ENCODE measurements at regions not wholly inside any gene's neighbourhood (a gene's known extent, or its start where the extent isn't known, plus 50 kb on each side); places are given as distances from the start of the nearest gene placed in this dataset.

DNA sequence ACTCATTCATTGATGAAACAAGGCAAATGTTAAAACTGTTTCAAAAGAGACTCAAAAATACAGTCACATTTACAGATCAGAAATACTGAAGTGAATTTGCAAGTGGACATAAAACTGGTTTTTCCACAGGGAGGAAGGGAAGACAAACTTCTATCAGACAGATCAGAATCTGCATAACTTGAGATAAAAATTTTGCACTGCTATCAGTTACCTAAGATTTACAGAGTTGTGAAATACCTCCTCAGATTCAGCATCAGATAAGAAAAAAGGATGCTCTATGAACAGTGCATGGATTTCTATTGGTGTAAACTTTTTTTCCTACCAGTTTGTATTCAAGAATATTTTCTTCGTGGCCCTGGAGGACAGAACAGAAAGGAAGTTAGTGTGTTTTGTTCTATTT is 575.4 kb downstream of the RWDD3 start (continued):
- TF ChIP-seq, protein P1, sequence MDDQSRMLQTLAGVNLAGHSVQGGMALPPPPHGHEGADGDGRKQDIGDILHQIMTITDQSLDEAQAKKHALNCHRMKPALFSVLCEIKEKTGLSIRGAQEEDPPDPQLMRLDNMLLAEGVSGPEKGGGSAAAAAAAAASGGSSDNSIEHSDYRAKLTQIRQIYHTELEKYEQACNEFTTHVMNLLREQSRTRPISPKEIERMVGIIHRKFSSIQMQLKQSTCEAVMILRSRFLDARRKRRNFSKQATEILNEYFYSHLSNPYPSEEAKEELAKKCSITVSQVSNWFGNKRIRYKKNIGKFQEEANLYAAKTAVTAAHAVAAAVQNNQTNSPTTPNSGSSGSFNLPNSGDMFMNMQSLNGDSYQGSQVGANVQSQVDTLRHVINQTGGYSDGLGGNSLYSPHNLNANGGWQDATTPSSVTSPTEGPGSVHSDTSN (IDR thresholded peaks at IDR 0.05), result no peak
- TF ChIP-seq SMC3 (IDR thresholded peaks at IDR 0.05; ENCODE audit: low read depth, low read length) (no peak), FOXM1 (IDR thresholded peaks at IDR 0.05; ENCODE audit: low read depth) (no peak), EZH2phosphoT487 (IDR thresholded peaks at IDR 0.05; ENCODE audit: borderline replicate concordance, low read depth) (no peak), FOXJ3 (CRISPR knock-in tag; IDR thresholded peaks at IDR 0.05) (no peak)

DNA sequence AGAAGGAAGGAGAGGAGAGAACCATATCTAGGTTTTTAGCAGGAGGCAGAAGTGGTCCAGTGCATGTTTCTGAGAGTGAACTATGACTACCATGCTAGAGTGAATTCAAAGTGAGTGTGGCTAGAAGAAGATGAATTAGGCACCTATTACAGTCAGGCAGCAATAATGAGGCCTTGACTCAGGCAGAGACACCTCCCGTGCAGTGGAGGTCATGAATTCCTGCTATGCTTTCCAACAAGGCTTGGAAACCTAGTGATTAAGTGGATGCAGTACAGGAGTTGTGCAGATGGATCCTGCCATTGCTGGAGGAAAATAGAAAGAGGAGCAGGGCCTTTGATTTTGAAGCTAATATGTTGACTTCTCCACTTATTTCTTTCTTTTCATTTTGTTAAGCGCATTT is 581.5 kb downstream of the RWDD3 start:
- ChIA-PET CTCF (no interaction called here), POLR2A (no interaction called here)
- Histone ChIP-seq H3K9me3 (no peaks in the 10 kb centered on the region), H3F3A (replicated peaks; ENCODE audit: insufficient read depth) (no peaks in the 10 kb centered on the region), H3K27ac (ENCODE audit: low read depth in 2 of 2, low read length in 1 of 2) (no peak overlapping the region), H3K4me3 (ENCODE audit: low read depth in 2 of 2, low read length in 1 of 2) (no peak overlapping the region), H3K9ac (no peak overlapping the region), H3K27me3 (ENCODE audit: insufficient read depth) (no peaks in the 10 kb centered on the region), H3K9me2 (no peaks in the 10 kb centered on the region), H3K79me2 (ENCODE audit: insufficient read depth) (no peaks in the 10 kb centered on the region), H3K36me3 (replicated peaks in 1 of 2; ENCODE audit: control insufficient read depth in 1 of 2, insufficient read depth in 2 of 2, low read length in 1 of 2) (no peaks in the 10 kb centered on the region), H3K4me2 (no peak overlapping the region), H4K20me1 (ENCODE audit: insufficient read depth) (no peaks in the 10 kb centered on the region), H2AFZ (ENCODE audit: low read depth) (no peak overlapping the region), H3K4me1 (ENCODE audit: control insufficient read depth in 1 of 2, insufficient read depth in 2 of 2, low read depth in 1 of 2, low read length in 1 of 2) (no peaks in the 10 kb centered on the region)
- TF ChIP-seq NFIC (IDR thresholded peaks at IDR 0.05; ENCODE audit: borderline replicate concordance), result no peak
- no peak for TF ChIP-seq FOSL2 (IDR thresholded peaks at IDR 0.05; ENCODE audit: borderline replicate concordance, low read depth)
- TF ChIP-seq SIN3A (IDR thresholded peaks at IDR 0.05; ENCODE audit: borderline replicate concordance, low read depth, low read length), result no peak
- TF ChIP-seq, protein P2, sequence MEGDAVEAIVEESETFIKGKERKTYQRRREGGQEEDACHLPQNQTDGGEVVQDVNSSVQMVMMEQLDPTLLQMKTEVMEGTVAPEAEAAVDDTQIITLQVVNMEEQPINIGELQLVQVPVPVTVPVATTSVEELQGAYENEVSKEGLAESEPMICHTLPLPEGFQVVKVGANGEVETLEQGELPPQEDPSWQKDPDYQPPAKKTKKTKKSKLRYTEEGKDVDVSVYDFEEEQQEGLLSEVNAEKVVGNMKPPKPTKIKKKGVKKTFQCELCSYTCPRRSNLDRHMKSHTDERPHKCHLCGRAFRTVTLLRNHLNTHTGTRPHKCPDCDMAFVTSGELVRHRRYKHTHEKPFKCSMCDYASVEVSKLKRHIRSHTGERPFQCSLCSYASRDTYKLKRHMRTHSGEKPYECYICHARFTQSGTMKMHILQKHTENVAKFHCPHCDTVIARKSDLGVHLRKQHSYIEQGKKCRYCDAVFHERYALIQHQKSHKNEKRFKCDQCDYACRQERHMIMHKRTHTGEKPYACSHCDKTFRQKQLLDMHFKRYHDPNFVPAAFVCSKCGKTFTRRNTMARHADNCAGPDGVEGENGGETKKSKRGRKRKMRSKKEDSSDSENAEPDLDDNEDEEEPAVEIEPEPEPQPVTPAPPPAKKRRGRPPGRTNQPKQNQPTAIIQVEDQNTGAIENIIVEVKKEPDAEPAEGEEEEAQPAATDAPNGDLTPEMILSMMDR (IDR thresholded peaks at IDR 0.05), result no peak
- no peak for TF ChIP-seq RFX5 (IDR thresholded peaks at IDR 0.05; ENCODE audit: low read length)
- no peak for TF ChIP-seq TCF12 (IDR thresholded peaks at IDR 0.05)
- TF ChIP-seq GATA2 (CRISPR knock-in tag; IDR thresholded peaks at IDR 0.05), result no peak
- no peak for TF ChIP-seq JUND (IDR thresholded peaks at IDR 0.05)
- no peak for TF ChIP-seq YY1 (IDR thresholded peaks at IDR 0.05; ENCODE audit: low read depth)
- no peak for TF ChIP-seq EZH2phosphoT487 (IDR thresholded peaks at IDR 0.05; ENCODE audit: borderline replicate concordance, low read depth)
- TF ChIP-seq FOXM1 (IDR thresholded peaks at IDR 0.05; ENCODE audit: low read depth), result no peak
- no peak for TF ChIP-seq TEAD4 (IDR thresholded peaks at IDR 0.05; ENCODE audit: borderline replicate concordance, insufficient read depth)
- TF ChIP-seq SMC3 (IDR thresholded peaks at IDR 0.05; ENCODE audit: low read depth, low read length), result no peak
- TF ChIP-seq CHD2 (IDR thresholded peaks at IDR 0.05; ENCODE audit: low read length, partially characterized antibody), result no peak
- TF ChIP-seq, protein P1 (IDR thresholded peaks at IDR 0.05), result no peak
- WGBS (ENCODE audit: low lambda C conversion rate), result 23% methylated on average over 2 of the region's 2 CpGs
- no peak for DNase-seq

All from SK-N-SH (cell line).